SK-N-MC (cell line): ENCODE measurements at regions not wholly inside any gene's neighbourhood (a gene's known extent, or its start where the extent isn't known, plus 50 kb on each side); places are given as distances from the start of the nearest gene placed in this dataset.

Experiments
- EZH2 ChIP-seq: fragments of 200-600 bp; sonication (generic); IDR thresholded peaks from one replicate; pipeline ENCODE4 v1.6.1; 2017; ENCODE audit warnings: antibody characterized with exemption
- POLR2AphosphoS5 ChIP-seq: IDR thresholded peaks from 2 replicates; pipeline ENCODE4 v1.6.1; 2012; ENCODE audit warnings: mild to moderate bottlenecking, low read depth, low read length, borderline replicate concordance

GRCh38 chr1:94731891-94732290 is 88.3 kb upstream of the SLC44A3 start:
- TF ChIP-seq EZH2, result no peak
- TF ChIP-seq POLR2AphosphoS5, result no peak
